HEK293 (cell line): ENCODE measurements at regions not wholly inside any gene's neighbourhood (a gene's known extent, or its start where the extent isn't known, plus 50 kb on each side); places are given as distances from the start of the nearest gene placed in this dataset.

Experiments
- CTCF ChIA-PET: fragments of 350-600 bp; formaldehyde crosslinking; extraction: SDS; loops from one replicate; lab custom pipeline; 2021; ENCODE audit warnings: antibody characterized with exemption; lab: Yijun Ruan, JAX
- POLR2A ChIA-PET: fragments of 300-600 bp; formaldehyde crosslinking; extraction: SDS; loops from one replicate; lab custom pipeline; 2020; ENCODE audit warnings: antibody characterized with exemption, inconsistent platforms; lab: Yijun Ruan, JAX
- H3K27ac ChIP-seq: fragments of 200-500 bp; sonication (Bioruptor generic); 2 replicates; pipeline ENCODE4 v1.5.1; 2014; ENCODE audit warnings: low read depth, low read length, control low read depth, inconsistent platforms; ENCODE audit errors: extremely low read depth
- H3K36me3 ChIP-seq, 2 experiments: fragments of 200-500 bp in 1 of 2; sonication (Bioruptor generic) in 1 of 2; 1 replicate in 1 of 2; 2 replicates in 1 of 2; pipeline ENCODE4 v1.5.1; 2014 to 2017; ENCODE audit warnings: inconsistent platforms in 2 of 2, low read length in 2 of 2; ENCODE audit not compliant: control insufficient read depth in 2 of 2, insufficient read depth in 1 of 2
- H3K4me1 ChIP-seq: fragments of 200-500 bp; sonication (Bioruptor generic); 2 replicates; pipeline ENCODE4 v1.5.1; 2014; ENCODE audit warnings: mild to moderate bottlenecking, low read length, inconsistent platforms; ENCODE audit not compliant: control insufficient read depth, insufficient read depth
- H3K4me3 ChIP-seq: 2 replicates; pipeline ENCODE4 v1.5.1; 2011; ENCODE audit warnings: low read depth, mild to moderate bottlenecking, control low read depth, low read length, moderate library complexity
- H3K9me3 ChIP-seq: fragments of 200-500 bp; sonication (Bioruptor generic); 2 replicates; pipeline ENCODE4 v1.5.1; 2014; ENCODE audit warnings: low read depth, low read length, inconsistent platforms; ENCODE audit not compliant: control insufficient read depth, insufficient read depth
- GFI1B ChIP-seq: fragments of 450-650 bp; formaldehyde crosslinking; IDR thresholded peaks from 2 replicates; pipeline ENCODE4 v1.5.1; 2016; ENCODE audit warnings: missing biosample characterization, missing genetic modification characterization
- GLI2 ChIP-seq: fragments of 450-650 bp; formaldehyde crosslinking; IDR thresholded peaks from 2 replicates; pipeline ENCODE4; 2017; ENCODE audit warnings: missing biosample characterization, missing genetic modification characterization, low read depth, borderline replicate concordance
- GLIS2 ChIP-seq: fragments of 450-650 bp; formaldehyde crosslinking; IDR thresholded peaks from 2 replicates; pipeline ENCODE4 v1.5.1; 2016; ENCODE audit warnings: missing biosample characterization, missing genetic modification characterization
- PRDM10 ChIP-seq: fragments of 450-650 bp; formaldehyde crosslinking; IDR thresholded peaks from 2 replicates; pipeline ENCODE4 v1.5.1; 2016; ENCODE audit warnings: missing biosample characterization, missing genetic modification characterization
- PRDM6 ChIP-seq: fragments of 450-650 bp; formaldehyde crosslinking; IDR thresholded peaks from 2 replicates; pipeline ENCODE4 v1.5.1; 2017; ENCODE audit warnings: missing biosample characterization, missing genetic modification characterization
- SP7 ChIP-seq: fragments of 450-650 bp; formaldehyde crosslinking; IDR thresholded peaks from 2 replicates; pipeline ENCODE4 v1.5.1; 2016; ENCODE audit warnings: missing biosample characterization, missing genetic modification characterization
- YY2 ChIP-seq: fragments of 450-650 bp; formaldehyde crosslinking; IDR thresholded peaks from 2 replicates; pipeline ENCODE4 v1.5.1; 2016; ENCODE audit warnings: missing biosample characterization, missing genetic modification characterization
- ZBTB26 ChIP-seq: fragments of 450-650 bp; formaldehyde crosslinking; optimal IDR thresholded peaks from 2 replicates; pipeline ENCODE3; 2016; ENCODE audit warnings: missing biosample characterization, mild to moderate bottlenecking, missing genetic modification characterization
- ZBTB7A ChIP-seq: fragments of 450-650 bp; formaldehyde crosslinking; IDR thresholded peaks from 2 replicates; pipeline ENCODE4 v1.5.1; 2016; ENCODE audit warnings: low read depth, missing biosample characterization, missing genetic modification characterization
- ZNF2 ChIP-seq: fragments of 450-650 bp; formaldehyde crosslinking; IDR thresholded peaks from 2 replicates; pipeline ENCODE4 v1.5.1; 2016; ENCODE audit warnings: missing biosample characterization, missing genetic modification characterization
- ZNF223 ChIP-seq: fragments of 450-650 bp; formaldehyde crosslinking; IDR thresholded peaks from 2 replicates; pipeline ENCODE4 v1.5.1; 2016; ENCODE audit warnings: missing biosample characterization, missing genetic modification characterization
- ZNF23 ChIP-seq: fragments of 450-650 bp; formaldehyde crosslinking; IDR thresholded peaks from 2 replicates; pipeline ENCODE4 v1.5.1; 2016; ENCODE audit warnings: missing biosample characterization, missing genetic modification characterization, borderline replicate concordance
- ZNF24 ChIP-seq: fragments of 450-650 bp; formaldehyde crosslinking; IDR thresholded peaks from 2 replicates; pipeline ENCODE4 v1.5.1; 2016; ENCODE audit warnings: missing biosample characterization, missing genetic modification characterization
- ZNF274 ChIP-seq, 2 experiments: fragments of 200-500 bp in 1 of 2; fragments of 450-650 bp in 1 of 2; sonication (Bioruptor generic) in 1 of 2; formaldehyde crosslinking in 1 of 2; IDR thresholded peaks; 2 replicates each; pipeline versions ENCODE4 v1.5.1 to v1.6.1; 2014 to 2016; ENCODE audit warnings: borderline replicate concordance in 1 of 2, inconsistent platforms in 1 of 2, low read length in 1 of 2, missing biosample characterization in 1 of 2, missing genetic modification characterization in 1 of 2
- ZNF335 ChIP-seq: fragments of 450-650 bp; formaldehyde crosslinking; conservative IDR thresholded peaks from 2 replicates; pipeline ENCODE4 v1.5.1; 2016; ENCODE audit warnings: missing biosample characterization, missing genetic modification characterization
- ZNF341 ChIP-seq: fragments of 450-650 bp; formaldehyde crosslinking; IDR thresholded peaks from 2 replicates; pipeline ENCODE4; 2016; ENCODE audit warnings: low read depth, missing biosample characterization, missing genetic modification characterization
- ZNF391 ChIP-seq: fragments of 450-650 bp; formaldehyde crosslinking; IDR thresholded peaks from 2 replicates; pipeline ENCODE4 v1.5.1; 2016; ENCODE audit warnings: low read depth, missing biosample characterization, missing genetic modification characterization, borderline replicate concordance
- ZNF423 ChIP-seq: fragments of 450-650 bp; formaldehyde crosslinking; IDR thresholded peaks from 2 replicates; pipeline ENCODE4 v1.5.1; 2016; ENCODE audit warnings: missing biosample characterization, missing genetic modification characterization
- ZNF624 ChIP-seq: fragments of 450-650 bp; formaldehyde crosslinking; IDR thresholded peaks from 2 replicates; pipeline ENCODE4 v1.5.1; 2017; ENCODE audit warnings: missing biosample characterization, missing genetic modification characterization
- ZNF664 ChIP-seq: fragments of 450-650 bp; formaldehyde crosslinking; IDR thresholded peaks from 2 replicates; pipeline ENCODE4 v1.5.1; 2016; ENCODE audit warnings: missing biosample characterization, missing genetic modification characterization
- ZNF843 ChIP-seq: fragments of 450-650 bp; formaldehyde crosslinking; IDR thresholded peaks from 2 replicates; pipeline ENCODE4 v1.5.1; 2016; ENCODE audit warnings: missing biosample characterization, missing genetic modification characterization
- ZSCAN30 ChIP-seq: fragments of 450-650 bp; IDR thresholded peaks from 2 replicates; pipeline ENCODE4 v1.5.1; 2018; ENCODE audit warnings: missing biosample characterization, mild to moderate bottlenecking, missing genetic modification characterization, moderate library complexity

GRCh38 chr3:105065895-105066839, 300.5 kb upstream of the ALCAM start:
- H3K4me3 ChIP-seq: no peak overlapping the region
- no peak overlapping the region for H3K27ac ChIP-seq
- no peaks in the 10 kb centered on the region for H3K9me3 ChIP-seq
- H3K36me3 ChIP-seq: no peaks in the 10 kb centered on the region
- H3K4me1 ChIP-seq: no peaks in the 10 kb centered on the region
- POLR2A ChIA-PET: no interaction called here
- TF ChIP-seq PRDM6 (tag by site-specific recombination): no peak
- no peak for TF ChIP-seq SP7 (tag by site-specific recombination)
- TF ChIP-seq ZNF391: no peak
- no peak for TF ChIP-seq ZNF341 (tag by site-specific recombination)
- no peak for TF ChIP-seq ZNF223 (tag by site-specific recombination)
- TF ChIP-seq ZNF843 (tag by site-specific recombination): no peak
- no peak for TF ChIP-seq ZNF624
- TF ChIP-seq ZBTB7A (tag by site-specific recombination): no peak
- TF ChIP-seq ZBTB26: no peak
- no peak for TF ChIP-seq GLI2 (tag by site-specific recombination)
- CTCF ChIA-PET: interaction anchor here (0.6 kb wide), 1 partner anchor 679 kb away, joined by 3 read pairs; no protein-coding TSS in a partner anchor

GRCh38 chr3:105067361-105067760, 299.3 kb upstream of the ALCAM start:
- H3K4me1 ChIP-seq: no peaks in the 10 kb centered on the region
- H3K4me3 ChIP-seq: no peak overlapping the region
- H3K36me3 ChIP-seq: no peaks in the 10 kb centered on the region
- no peaks in the 10 kb centered on the region for H3K9me3 ChIP-seq
- ChIA-PET CTCF (no interaction called here), POLR2A (no interaction called here)
- H3K27ac ChIP-seq: no peak overlapping the region
- no peak for TF ChIP-seq ZNF335 (tag by site-specific recombination)
- no peak for TF ChIP-seq PRDM10 (tag by site-specific recombination)
- no peak for TF ChIP-seq ZSCAN30 (tag by site-specific recombination)
- TF ChIP-seq YY2 (tag by site-specific recombination): no peak
- TF ChIP-seq ZNF24 (tag by site-specific recombination): no peak
- no peak for TF ChIP-seq GLIS2 (tag by site-specific recombination)
- TF ChIP-seq SP7 (tag by site-specific recombination): no peak
- TF ChIP-seq ZNF2 (tag by site-specific recombination): no peak
- TF ChIP-seq ZNF274 (IDR thresholded peaks at IDR 0.05; ENCODE audit: low read length): no peak
- TF ChIP-seq ZNF274 (tag by site-specific recombination; IDR thresholded peaks at IDR 0.05; ENCODE audit: borderline replicate concordance): no peak
- no peak for TF ChIP-seq GFI1B (tag by site-specific recombination)
- no peak for TF ChIP-seq ZNF423
- TF ChIP-seq ZNF23 (tag by site-specific recombination): no peak
- TF ChIP-seq ZNF664 (tag by site-specific recombination): no peak
